Lung (tissue), 11 donors: ENCODE measurements at regions not wholly inside any gene's neighbourhood (a gene's known extent, or its start where the extent isn't known, plus 50 kb on each side); places are given as distances from the start of the nearest gene placed in this dataset.

ENCODE experiments used
- ATAC-seq: fragments of 200-7000 bp; cut with Tn5 transposase; one replicate; pipeline ENCODE4 v1.9.1; 2020; ENCODE audit warnings: moderate number of reproducible peaks; ENCODE audit not compliant: insufficient read depth, low FRiP score
- DNase-seq, 3 donors: peaks; one replicate each; pipeline ENCODE4 v3.0.0-alpha.2; 2013 to 2017
- H3K27ac ChIP-seq, 2 donors: one replicate each; pipeline ENCODE4 v1.5.1; 2013; ENCODE audit warnings: mild to moderate bottlenecking in 2 of 2, moderate library complexity in 2 of 2, control low read depth in 1 of 2, inconsistent platforms in 1 of 2, low read depth in 1 of 2, low read length in 1 of 2
- H3K27me3 ChIP-seq, 3 donors: one replicate each; pipeline ENCODE4 v1.5.1; 2013; ENCODE audit warnings: low read length in 2 of 3; ENCODE audit not compliant: control insufficient read depth in 3 of 3, insufficient read depth in 3 of 3
- H3K36me3 ChIP-seq, 4 donors: one replicate each; pipeline ENCODE4 v1.5.1; 2013; ENCODE audit warnings: low read length in 4 of 4, mild to moderate bottlenecking in 1 of 4, moderate library complexity in 1 of 4; ENCODE audit not compliant: control insufficient read depth in 4 of 4, insufficient read depth in 4 of 4
- H3K4me1 ChIP-seq, 5 donors: one replicate each; pipeline ENCODE4 v1.5.1; 2013; ENCODE audit warnings: low read length in 5 of 5, mild to moderate bottlenecking in 2 of 5, moderate library complexity in 1 of 5; ENCODE audit not compliant: control insufficient read depth in 5 of 5, insufficient read depth in 5 of 5
- H3K4me3 ChIP-seq: one replicate; pipeline ENCODE4 v1.5.1; 2013; ENCODE audit warnings: mild to moderate bottlenecking, control low read depth, moderate library complexity
- H3K9ac ChIP-seq, 2 donors: one replicate each; pipeline ENCODE4 v1.5.1; 2013; ENCODE audit warnings: low read length in 2 of 2, control low read depth in 1 of 2; ENCODE audit not compliant: insufficient read depth in 1 of 2
- H3K9me3 ChIP-seq, 4 donors: one replicate each; pipeline ENCODE4 v1.5.1; 2013; ENCODE audit warnings: low read length in 3 of 4, mild to moderate bottlenecking in 1 of 4, moderate library complexity in 1 of 4; ENCODE audit not compliant: control insufficient read depth in 4 of 4, insufficient read depth in 3 of 4
- CTCF ChIP-seq: IDR thresholded peaks from 2 replicates; pipeline ENCODE4 v1.5.1; 2012; ENCODE audit warnings: mild to moderate bottlenecking; ENCODE audit errors: control extremely low read depth, extremely low read depth
- WGBS, 2 donors: extraction: QIAGEN DNeasy Blood & Tissue Kit; methylation state at CpG; one replicate each; pipeline ENCODE4 v1.1.7; 2013; 5-methylcytosine and 5-hydroxymethylcytosine counted together
- donor health status: control.
- donor health status: control.
- donor health status: Bipolar disorder and iron deficiency.
- donor health status: healthy.
- donor health status: DM: yes; HTN: yes; CAD: no.

DNA sequence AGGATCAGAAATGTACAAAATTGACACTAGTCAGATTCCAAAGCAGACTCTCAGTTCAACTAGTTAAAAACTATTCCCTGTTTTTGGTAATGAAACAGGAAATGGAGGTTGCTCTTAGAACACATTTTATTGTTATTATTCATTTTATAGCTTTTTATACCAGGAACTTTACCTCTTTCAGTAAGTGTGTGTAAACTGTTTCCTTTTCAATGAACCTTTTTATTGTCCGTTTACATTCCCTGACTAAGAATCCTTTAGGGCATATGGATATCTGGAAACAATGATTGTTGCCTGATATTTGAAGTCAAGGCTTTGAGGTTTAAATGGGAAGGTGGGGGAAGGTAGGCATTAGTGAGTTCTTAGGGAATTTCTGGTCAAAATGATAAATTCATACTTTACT is 1511.4 kb downstream of the ADGRL3 start:
- no peak overlapping the region for H3K4me3 ChIP-seq

GRCh38 chr4:62709618-62710252 is 1509.6 kb downstream of the ADGRL3 start:
- no peak for TF ChIP-seq CTCF
- ATAC-seq (peak; percentile 72), DNase-seq (peak in 2 of 3 donors; percentile 71)
- no peak overlapping the region for H3K27ac ChIP-seq
- 51 to 52% methylated on average over 3 of the region's 3 CpGs for WGBS, 2 donors
- peaks cover 0 to 5% (median 0%) of the 10 kb centered on the region in 5 donors for H3K4me1 ChIP-seq
- H3K4me3 ChIP-seq, result no peak overlapping the region
- H3K9ac ChIP-seq, result no peak overlapping the region
- H3K36me3 ChIP-seq, result no peaks in the 10 kb centered on the region
- H3K9me3 ChIP-seq, result no peaks in the 10 kb centered on the region
- no peaks in the 10 kb centered on the region for H3K27me3 ChIP-seq

More for the DNA sequence above, 1511.4 kb downstream of the ADGRL3 start:
- no peaks in the 10 kb centered on the region for H3K9me3 ChIP-seq
- H3K9ac ChIP-seq, result no peak overlapping the region
- peaks cover 0 to 5% (median 0%) of the 10 kb centered on the region in 5 donors for H3K4me1 ChIP-seq
- H3K27ac ChIP-seq, result no peak overlapping the region
- no peak for TF ChIP-seq CTCF
- H3K36me3 ChIP-seq, result no peaks in the 10 kb centered on the region
- DNase-seq, result no peak
- ATAC-seq, result no peak
- 65 to 75% methylated on average over 1 of the region's 1 CpG for WGBS, 2 donors
- no peaks in the 10 kb centered on the region for H3K27me3 ChIP-seq

DNA sequence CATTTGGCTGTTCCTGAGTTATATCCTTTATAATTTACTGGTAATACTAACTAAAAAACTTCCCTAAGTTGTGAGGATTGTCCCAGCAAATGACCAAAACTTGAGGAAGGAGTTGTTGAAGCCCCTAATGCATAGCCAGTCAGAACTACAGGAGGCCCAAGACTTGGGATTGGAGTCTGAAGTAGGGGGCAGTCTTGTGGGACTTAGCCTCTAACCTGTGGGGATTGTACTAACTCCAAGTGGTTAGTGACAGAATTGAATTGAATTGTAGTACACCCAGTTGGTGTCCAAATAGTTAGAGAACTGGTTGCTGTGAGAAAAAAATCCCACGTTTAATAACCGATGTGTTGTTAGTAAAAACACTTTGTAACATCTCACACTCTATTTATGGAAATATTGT is 1506.3 kb downstream of the ADGRL3 start:
- Histone ChIP-seq H3K4me3 (no peak overlapping the region), H3K9ac (no peak overlapping the region), H3K36me3 (no peaks in the 10 kb centered on the region), H3K27ac (no peak overlapping the region), H3K27me3 (no peaks in the 10 kb centered on the region), H3K9me3 (no peaks in the 10 kb centered on the region), H3K4me1 (peaks cover 0 to 5% (median 0%) of the 10 kb centered on the region in 5 donors)
- DNase-seq (no peak), ATAC-seq (no peak)
- TF ChIP-seq CTCF, result no peak
- WGBS, 2 donors, result 90 to 94% methylated on average over 2 of the region's 2 CpGs
